OCI-LY1 (cell line): ENCODE measurements at regions not wholly inside any gene's neighbourhood (a gene's known extent, or its start where the extent isn't known, plus 50 kb on each side); places are given as distances from the start of the nearest gene placed in this dataset.

Experiments used
- H2AFZ ChIP-seq: fragments of 200-600 bp; sonication (generic), shearing (Covaris generic); 2 replicates; pipeline ENCODE4 v1.6.0; 2014; ENCODE audit warnings: antibody characterized with exemption, mild to moderate bottlenecking, low read length
- H3F3A ChIP-seq: fragments of 200-600 bp; sonication (generic), shearing (Covaris generic); 2 replicates; pipeline ENCODE4 v1.6.0; 2014; ENCODE audit warnings: mild to moderate bottlenecking, antibody characterized with exemption, low read length, moderate library complexity; ENCODE audit not compliant: insufficient read depth
- H3K27ac ChIP-seq: fragments of 200-600 bp; sonication (generic); 2 replicates; pipeline ENCODE4 v1.5.1; 2014; ENCODE audit warnings: low read length, mixed run types, mild to moderate bottlenecking, low read depth; ENCODE audit not compliant: poor library complexity, severe bottlenecking
- H3K27me3 ChIP-seq: fragments of 200-600 bp; sonication (generic); 2 replicates; pipeline ENCODE4 v1.6.0; 2014; ENCODE audit warnings: antibody characterized with exemption, mild to moderate bottlenecking, low read length, moderate library complexity; ENCODE audit not compliant: insufficient read depth
- H3K36me3 ChIP-seq: fragments of 200-600 bp; sonication (generic); 2 replicates; pipeline ENCODE4 v1.6.1; 2014; ENCODE audit warnings: mild to moderate bottlenecking, antibody characterized with exemption, low read length, moderate library complexity, mixed read lengths; ENCODE audit not compliant: insufficient read depth
- H3K4me1 ChIP-seq: fragments of 200-600 bp; sonication (generic); 2 replicates; pipeline ENCODE4 v1.5.1; 2014; ENCODE audit warnings: mild to moderate bottlenecking, low read length, moderate library complexity; ENCODE audit not compliant: insufficient read depth, severe bottlenecking
- H3K4me2 ChIP-seq: fragments of 200-600 bp; sonication (generic), shearing (Covaris generic); 2 replicates; pipeline ENCODE4 v1.6.1; 2014; ENCODE audit warnings: low read length
- H3K4me3 ChIP-seq: fragments of 200-600 bp; sonication (generic); 2 replicates; pipeline ENCODE4 v1.5.1; 2014; ENCODE audit warnings: low read length, low read depth, mild to moderate bottlenecking, mixed read lengths; ENCODE audit not compliant: poor library complexity, severe bottlenecking
- H3K79me2 ChIP-seq: fragments of 200-600 bp; shearing (Covaris generic); 2 replicates; pipeline ENCODE4 v1.6.1; 2016; ENCODE audit warnings: mixed run types, low read length, mixed read lengths; ENCODE audit not compliant: insufficient read depth
- H3K9ac ChIP-seq: fragments of 200-600 bp; sonication (generic), shearing (Covaris generic); 2 replicates; pipeline ENCODE4 v1.6.1; 2014; ENCODE audit warnings: mild to moderate bottlenecking, low read length, mixed read lengths
- H3K9me2 ChIP-seq: fragments of 200-600 bp; sonication (generic), shearing (Covaris generic); 2 replicates; pipeline ENCODE4 v1.6.1; 2014; ENCODE audit warnings: low read depth, mild to moderate bottlenecking, low read length, mixed read lengths
- H3K9me3 ChIP-seq: fragments of 200-600 bp; shearing (Covaris generic); 2 replicates; pipeline ENCODE4 v1.6.1; 2014; ENCODE audit warnings: low read length, mixed read lengths
- H4K20me1 ChIP-seq: fragments of 200-600 bp; sonication (generic), shearing (Covaris generic); 2 replicates; pipeline ENCODE4 v1.6.0; 2016; ENCODE audit warnings: mild to moderate bottlenecking, low read length; ENCODE audit not compliant: insufficient read depth
- CTCF ChIP-seq: fragments of 200-600 bp; sonication (generic), shearing (Covaris generic); IDR thresholded peaks from 2 replicates; pipeline ENCODE4 v1.5.1; 2017; ENCODE audit warnings: mild to moderate bottlenecking, antibody characterized with exemption, low read length, moderate library complexity, mixed read lengths
- EZH2 ChIP-seq: fragments of 200-600 bp; sonication (generic), shearing (Covaris generic); IDR thresholded peaks from 2 replicates; pipeline ENCODE4 v1.8.0; 2017; ENCODE audit warnings: borderline replicate concordance, mixed run types, mild to moderate bottlenecking, antibody characterized with exemption, low read length, moderate library complexity, mixed read lengths

- H3K27me3 ChIP-seq = no peaks in the 10 kb centered on the region
- no peak overlapping the region for H3K27ac ChIP-seq
- no peaks in the 10 kb centered on the region for H3F3A ChIP-seq
- no peak for TF ChIP-seq EZH2
- TF ChIP-seq CTCF = no peak
- H2AFZ ChIP-seq = no peak overlapping the region
- no peaks in the 10 kb centered on the region for H3K36me3 ChIP-seq
- no peak overlapping the region for H3K4me2 ChIP-seq
- no peaks in the 10 kb centered on the region for H4K20me1 ChIP-seq
- H3K9ac ChIP-seq = no peak overlapping the region
- peaks cover 10% of the 10 kb centered on the region for H3K4me1 ChIP-seq
- no peaks in the 10 kb centered on the region for H3K9me2 ChIP-seq
- H3K4me3 ChIP-seq = no peak overlapping the region
- H3K79me2 ChIP-seq = no peaks in the 10 kb centered on the region
- no peaks in the 10 kb centered on the region for H3K9me3 ChIP-seq
Measured at GRCh38 chr21:31501926-31502325, 157.6 kb upstream of the SOD1 start.

- no peak overlapping the region for H3K4me3 ChIP-seq
- H3K4me2 ChIP-seq = no peak overlapping the region
- no peaks in the 10 kb centered on the region for H4K20me1 ChIP-seq
- H3K9ac ChIP-seq = no peak overlapping the region
- no peaks in the 10 kb centered on the region for H3K9me3 ChIP-seq
- no peak for TF ChIP-seq EZH2
- TF ChIP-seq CTCF = no peak
- H3K27me3 ChIP-seq = no peaks in the 10 kb centered on the region
- no peaks in the 10 kb centered on the region for H3K36me3 ChIP-seq
- H3K9me2 ChIP-seq = no peaks in the 10 kb centered on the region
- H3K4me1 ChIP-seq = peaks cover under 1% of the 10 kb centered on the region
- no peaks in the 10 kb centered on the region for H3F3A ChIP-seq
- no peaks in the 10 kb centered on the region for H3K79me2 ChIP-seq
- no peak overlapping the region for H3K27ac ChIP-seq
- H2AFZ ChIP-seq = no peak overlapping the region
Measured at GRCh38 chr21:31500982-31501381, 156.9 kb upstream of the TIAM1 start.

GRCh38 chr21:31500071-31500470, 156.0 kb upstream of the TIAM1 start:
- no peaks in the 10 kb centered on the region for H3K36me3 ChIP-seq
- H3K79me2 ChIP-seq = no peaks in the 10 kb centered on the region
- no peak overlapping the region for H3K27ac ChIP-seq
- H2AFZ ChIP-seq = no peak overlapping the region
- no peak overlapping the region for H3K9ac ChIP-seq
- H3K4me1 ChIP-seq = no peaks in the 10 kb centered on the region
- no peaks in the 10 kb centered on the region for H3K9me3 ChIP-seq
- H3K4me2 ChIP-seq = no peak overlapping the region
- no peaks in the 10 kb centered on the region for H3K9me2 ChIP-seq
- no peak overlapping the region for H3K4me3 ChIP-seq
- no peak for TF ChIP-seq EZH2
- no peak for TF ChIP-seq CTCF
- H3F3A ChIP-seq = no peaks in the 10 kb centered on the region
- no peaks in the 10 kb centered on the region for H4K20me1 ChIP-seq
- H3K27me3 ChIP-seq = no peaks in the 10 kb centered on the region
